Mesendoderm (in vitro differentiated cells): ENCODE measurements at regions not wholly inside any gene's neighbourhood (a gene's known extent, or its start where the extent isn't known, plus 50 kb on each side); places are given as distances from the start of the nearest gene placed in this dataset.
A peak's percentile ranks its signal among the peaks of the same experiment; 100 is the strongest.

ENCODE experiments used
- DNase-seq: peaks from one replicate; pipeline ENCODE4 v3.0.0; 2013
- H2AK5ac ChIP-seq: 2 replicates; pipeline ENCODE4 v1.6.1; 2013; ENCODE audit warnings: low read length, inconsistent platforms
- H2BK120ac ChIP-seq: 2 replicates; pipeline ENCODE4 v1.6.1; 2013; ENCODE audit warnings: low read depth, mild to moderate bottlenecking, low read length, moderate library complexity, mixed read lengths
- H2BK15ac ChIP-seq: replicated peaks from 2 replicates; pipeline ENCODE4 v1.6.1; 2013; ENCODE audit warnings: low read depth, mild to moderate bottlenecking, moderate library complexity
- H2BK5ac ChIP-seq: 2 replicates; pipeline ENCODE4 v1.6.1; 2013; ENCODE audit warnings: low read length, inconsistent platforms
- H3K18ac ChIP-seq: 2 replicates; pipeline ENCODE4 v1.6.1; 2013; ENCODE audit warnings: mild to moderate bottlenecking, low read length, mixed read lengths
- H3K23ac ChIP-seq: one replicate; pipeline ENCODE4 v1.6.1; 2013; ENCODE audit warnings: low read length
- H3K27ac ChIP-seq: 2 replicates; pipeline ENCODE4 v1.5.1; 2013; ENCODE audit warnings: low read depth, mild to moderate bottlenecking, inconsistent platforms, low read length, moderate library complexity
- H3K27me3 ChIP-seq: 2 replicates; pipeline ENCODE4 v1.6.1; 2013; ENCODE audit warnings: low read length, control low read depth, mild to moderate bottlenecking, inconsistent platforms; ENCODE audit not compliant: insufficient read depth, poor library complexity
- H3K36me3 ChIP-seq: 2 replicates; pipeline ENCODE4 v1.6.1; 2013; ENCODE audit warnings: low read length, inconsistent platforms; ENCODE audit not compliant: control insufficient read depth, insufficient read depth
- H3K4ac ChIP-seq: one replicate; pipeline ENCODE4 v1.6.1; 2013; ENCODE audit warnings: low read depth, mild to moderate bottlenecking, low read length, moderate library complexity
- H3K4me1 ChIP-seq: 2 replicates; pipeline ENCODE4 v1.6.1; 2013; ENCODE audit warnings: low read depth, low read length, inconsistent platforms; ENCODE audit not compliant: control insufficient read depth
- H3K4me2 ChIP-seq: 2 replicates; pipeline ENCODE4 v1.6.1; 2013; ENCODE audit warnings: low read length
- H3K4me3 ChIP-seq: 2 replicates; pipeline ENCODE4 v1.5.1; 2013; ENCODE audit warnings: mild to moderate bottlenecking, low read length
- H3K56ac ChIP-seq: one replicate; pipeline ENCODE4 v1.6.1; 2013; ENCODE audit warnings: low read length
- H3K79me1 ChIP-seq: 2 replicates; pipeline ENCODE4 v1.6.1; 2013; ENCODE audit warnings: low read length, inconsistent platforms
- H3K79me2 ChIP-seq: 2 replicates; pipeline ENCODE4 v1.6.1; 2013; ENCODE audit warnings: mild to moderate bottlenecking, low read length; ENCODE audit not compliant: control insufficient read depth, insufficient read depth
- H3K9ac ChIP-seq: 2 replicates; pipeline ENCODE4 v1.6.1; 2013; ENCODE audit warnings: low read length, inconsistent platforms
- H4K5ac ChIP-seq: one replicate; pipeline ENCODE4 v1.6.1; 2013; ENCODE audit warnings: low read length
- H4K8ac ChIP-seq: one replicate; pipeline ENCODE4 v1.6.1; 2013; ENCODE audit warnings: low read depth, mild to moderate bottlenecking, control low read depth, low read length, moderate library complexity
- WGBS: extraction: QIAGEN DNeasy Blood & Tissue Kit; methylation state at CpG from one replicate; pipeline ENCODE4 v1.1.7; 2013; ENCODE audit warnings: low lambda C conversion rate, missing lambda C conversion rate; ENCODE audit not compliant: insufficient coverage; ENCODE audit errors: extremely low coverage; 5-methylcytosine and 5-hydroxymethylcytosine counted together

- Histone ChIP-seq H3K27me3 (no peaks in the 10 kb centered on the region), H3K79me1 (no peaks in the 10 kb centered on the region), H4K8ac (no peak overlapping the region), H3K18ac (no peak overlapping the region), H3K36me3 (no peaks in the 10 kb centered on the region), H3K4ac (no peak overlapping the region), H2AK5ac (no peak overlapping the region), H3K4me1 (no peaks in the 10 kb centered on the region), H2BK5ac (no peak overlapping the region), H3K23ac (no peak overlapping the region), H2BK15ac (no peak overlapping the region), H3K4me3 (no peak overlapping the region), H3K9ac (no peak overlapping the region), H4K5ac (no peak overlapping the region), H2BK120ac (no peak overlapping the region), H3K56ac (no peak overlapping the region), H3K79me2 (no peaks in the 10 kb centered on the region), H3K27ac (no peak overlapping the region), H3K4me2 (no peak overlapping the region)
- no peak for DNase-seq
Observed at GRCh38 chr4:86500527-86500926, 93.6 kb upstream of the PTPN13 start.

- H4K8ac ChIP-seq: no peak overlapping the region
- H3K23ac ChIP-seq: no peak overlapping the region
- H3K36me3 ChIP-seq: no peaks in the 10 kb centered on the region
- no peak overlapping the region for H4K5ac ChIP-seq
- no peak overlapping the region for H3K18ac ChIP-seq
- H2AK5ac ChIP-seq: no peak overlapping the region
- no peak overlapping the region for H3K4me2 ChIP-seq
- no peaks in the 10 kb centered on the region for H3K79me2 ChIP-seq
- no peak for DNase-seq
- H2BK15ac ChIP-seq: no peak overlapping the region
- WGBS: no CpG with 5 or more reads among the region's 2 CpGs
- no peak overlapping the region for H3K9ac ChIP-seq
- no peak overlapping the region for H3K4me3 ChIP-seq
- H3K79me1 ChIP-seq: no peaks in the 10 kb centered on the region
- no peak overlapping the region for H2BK120ac ChIP-seq
- H3K4me1 ChIP-seq: no peaks in the 10 kb centered on the region
- no peak overlapping the region for H3K27ac ChIP-seq
- H2BK5ac ChIP-seq: no peak overlapping the region
- H3K56ac ChIP-seq: no peak overlapping the region
- H3K4ac ChIP-seq: no peak overlapping the region
- H3K27me3 ChIP-seq: no peaks in the 10 kb centered on the region
Observed at GRCh38 chr4:86502081-86502480, 92.0 kb upstream of the PTPN13 start.

- no CpG with 5 or more reads among the region's 1 CpG for WGBS
- H3K18ac ChIP-seq: no peak overlapping the region
- no peak overlapping the region for H4K8ac ChIP-seq
- DNase-seq: peak; percentile 38
- no peak overlapping the region for H2AK5ac ChIP-seq
- H3K27ac ChIP-seq: no peak overlapping the region
- no peak overlapping the region for H2BK15ac ChIP-seq
- H3K4me1 ChIP-seq: no peaks in the 10 kb centered on the region
- H3K36me3 ChIP-seq: no peaks in the 10 kb centered on the region
- H3K4me2 ChIP-seq: no peak overlapping the region
- no peak overlapping the region for H4K5ac ChIP-seq
- no peak overlapping the region for H3K4ac ChIP-seq
- H3K27me3 ChIP-seq: no peaks in the 10 kb centered on the region
- H3K23ac ChIP-seq: no peak overlapping the region
- H2BK120ac ChIP-seq: no peak overlapping the region
- no peak overlapping the region for H3K4me3 ChIP-seq
- no peak overlapping the region for H3K56ac ChIP-seq
- no peaks in the 10 kb centered on the region for H3K79me2 ChIP-seq
- H3K79me1 ChIP-seq: no peaks in the 10 kb centered on the region
- no peak overlapping the region for H3K9ac ChIP-seq
- no peak overlapping the region for H2BK5ac ChIP-seq
Observed at GRCh38 chr4:86506591-86506990, 87.5 kb upstream of the PTPN13 start.

GRCh38 chr4:86508436-86508835 is 85.7 kb upstream of the PTPN13 start:
- H2BK120ac ChIP-seq: no peak overlapping the region
- H3K9ac ChIP-seq: no peak overlapping the region
- H3K23ac ChIP-seq: no peak overlapping the region
- H3K27ac ChIP-seq: no peak overlapping the region
- WGBS: no CpG with 5 or more reads among the region's 3 CpGs
- no peak overlapping the region for H3K18ac ChIP-seq
- no peak overlapping the region for H2AK5ac ChIP-seq
- H3K4ac ChIP-seq: no peak overlapping the region
- H4K8ac ChIP-seq: no peak overlapping the region
- H2BK15ac ChIP-seq: no peak overlapping the region
- H3K79me2 ChIP-seq: no peaks in the 10 kb centered on the region
- H2BK5ac ChIP-seq: no peak overlapping the region
- no peak overlapping the region for H3K4me2 ChIP-seq
- H3K27me3 ChIP-seq: no peaks in the 10 kb centered on the region
- no peak overlapping the region for H3K56ac ChIP-seq
- H3K4me1 ChIP-seq: no peaks in the 10 kb centered on the region
- H3K79me1 ChIP-seq: no peaks in the 10 kb centered on the region
- H3K4me3 ChIP-seq: no peak overlapping the region
- no peaks in the 10 kb centered on the region for H3K36me3 ChIP-seq
- DNase-seq: no peak
- H4K5ac ChIP-seq: no peak overlapping the region

GRCh38 chr4:86511590-86511989 is 82.5 kb upstream of the PTPN13 start:
- H2BK5ac ChIP-seq: no peak overlapping the region
- no peak overlapping the region for H3K18ac ChIP-seq
- no peaks in the 10 kb centered on the region for H3K79me2 ChIP-seq
- no peak overlapping the region for H3K56ac ChIP-seq
- H3K36me3 ChIP-seq: no peaks in the 10 kb centered on the region
- H3K79me1 ChIP-seq: no peaks in the 10 kb centered on the region
- H2AK5ac ChIP-seq: no peak overlapping the region
- H3K4ac ChIP-seq: no peak overlapping the region
- H3K4me2 ChIP-seq: no peak overlapping the region
- H2BK15ac ChIP-seq: no peak overlapping the region
- H3K4me1 ChIP-seq: no peaks in the 10 kb centered on the region
- WGBS: no CpG with 5 or more reads among the region's 2 CpGs
- H3K27me3 ChIP-seq: no peaks in the 10 kb centered on the region
- H2BK120ac ChIP-seq: no peak overlapping the region
- no peak overlapping the region for H3K9ac ChIP-seq
- H4K5ac ChIP-seq: no peak overlapping the region
- H3K23ac ChIP-seq: no peak overlapping the region
- DNase-seq: no peak
- H3K4me3 ChIP-seq: no peak overlapping the region
- no peak overlapping the region for H4K8ac ChIP-seq
- no peak overlapping the region for H3K27ac ChIP-seq

- Histone ChIP-seq H2BK5ac (no peak overlapping the region), H3K79me2 (no peaks in the 10 kb centered on the region), H2AK5ac (no peak overlapping the region), H3K4me3 (no peak overlapping the region), H3K27me3 (no peaks in the 10 kb centered on the region), H3K4me1 (no peaks in the 10 kb centered on the region), H2BK15ac (no peak overlapping the region), H2BK120ac (no peak overlapping the region), H3K36me3 (no peaks in the 10 kb centered on the region), H3K79me1 (no peaks in the 10 kb centered on the region), H3K9ac (no peak overlapping the region), H3K18ac (no peak overlapping the region), H3K4ac (no peak overlapping the region), H3K4me2 (no peak overlapping the region), H3K27ac (no peak overlapping the region), H4K8ac (no peak overlapping the region), H3K56ac (no peak overlapping the region), H4K5ac (no peak overlapping the region), H3K23ac (no peak overlapping the region)
- DNase-seq: no peak
Observed at GRCh38 chr4:86512631-86513030, 81.5 kb upstream of the PTPN13 start.
